Osteocyte (in vitro differentiated cells): ENCODE measurements at regions not wholly inside any gene's neighbourhood (a gene's known extent, or its start where the extent isn't known, plus 50 kb on each side); places are given as distances from the start of the nearest gene placed in this dataset.

Experiments
- DNase-seq: peaks from one replicate; pipeline ENCODE4 v3.0.0; 2021; ENCODE audit warnings: mixed read lengths; ENCODE audit not compliant: unreplicated experiment; ENCODE audit errors: extremely low spot score
- H3K27ac Mint-ChIP-seq: one replicate; pipeline ENCODE4 v1.8.0; 2021; ENCODE audit warnings: mild to moderate bottlenecking, mixed read lengths; ENCODE audit not compliant: unreplicated experiment
- H3K27me3 Mint-ChIP-seq: one replicate; pipeline ENCODE4 v1.8.0; 2021; ENCODE audit warnings: mixed read lengths; ENCODE audit not compliant: unreplicated experiment
- H3K36me3 Mint-ChIP-seq: one replicate; pipeline ENCODE4 v1.8.0; 2021; ENCODE audit warnings: mixed read lengths; ENCODE audit not compliant: unreplicated experiment
- H3K4me1 Mint-ChIP-seq: one replicate; pipeline ENCODE4 v1.8.0; 2021; ENCODE audit warnings: mixed read lengths; ENCODE audit not compliant: unreplicated experiment
- H3K4me3 Mint-ChIP-seq: one replicate; pipeline ENCODE4 v1.8.0; 2021; ENCODE audit warnings: mild to moderate bottlenecking, moderate library complexity, mixed read lengths; ENCODE audit not compliant: unreplicated experiment
- H3K9me3 Mint-ChIP-seq: one replicate; pipeline ENCODE4 v1.8.0; 2021; ENCODE audit warnings: mixed read lengths; ENCODE audit not compliant: unreplicated experiment
- TF ChIP-seq, protein P1 (sequence below): fragments of 200-600 bp; sonication (generic); IDR thresholded peaks from 2 replicates; pipeline ENCODE4 v1.5.0; 2021; ENCODE audit warnings: antibody characterized with exemption, mild to moderate bottlenecking, moderate library complexity

DNA sequence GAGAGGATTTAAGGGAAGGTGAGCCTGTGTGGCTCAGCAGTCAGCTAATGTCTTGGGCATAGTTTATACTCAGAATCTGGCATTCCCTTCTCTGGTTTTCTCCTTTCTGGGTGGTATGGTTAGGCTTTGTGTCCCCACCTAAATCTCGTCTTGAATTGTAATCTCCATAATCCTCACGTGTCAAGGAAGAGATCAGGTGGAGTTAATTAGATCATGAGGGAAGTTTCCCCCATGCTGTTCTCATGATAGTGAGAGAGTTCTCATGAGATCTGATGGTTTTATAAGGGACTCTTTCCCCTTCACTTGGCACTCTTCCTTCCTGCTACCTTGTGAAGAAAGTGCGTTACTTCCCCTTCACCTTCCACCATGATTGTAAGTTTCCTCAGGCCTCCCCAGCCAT, 169.8 kb upstream of the PELI2 start:
- no peak overlapping the region for H3K4me3 Mint-ChIP-seq
- TF ChIP-seq, protein P1, sequence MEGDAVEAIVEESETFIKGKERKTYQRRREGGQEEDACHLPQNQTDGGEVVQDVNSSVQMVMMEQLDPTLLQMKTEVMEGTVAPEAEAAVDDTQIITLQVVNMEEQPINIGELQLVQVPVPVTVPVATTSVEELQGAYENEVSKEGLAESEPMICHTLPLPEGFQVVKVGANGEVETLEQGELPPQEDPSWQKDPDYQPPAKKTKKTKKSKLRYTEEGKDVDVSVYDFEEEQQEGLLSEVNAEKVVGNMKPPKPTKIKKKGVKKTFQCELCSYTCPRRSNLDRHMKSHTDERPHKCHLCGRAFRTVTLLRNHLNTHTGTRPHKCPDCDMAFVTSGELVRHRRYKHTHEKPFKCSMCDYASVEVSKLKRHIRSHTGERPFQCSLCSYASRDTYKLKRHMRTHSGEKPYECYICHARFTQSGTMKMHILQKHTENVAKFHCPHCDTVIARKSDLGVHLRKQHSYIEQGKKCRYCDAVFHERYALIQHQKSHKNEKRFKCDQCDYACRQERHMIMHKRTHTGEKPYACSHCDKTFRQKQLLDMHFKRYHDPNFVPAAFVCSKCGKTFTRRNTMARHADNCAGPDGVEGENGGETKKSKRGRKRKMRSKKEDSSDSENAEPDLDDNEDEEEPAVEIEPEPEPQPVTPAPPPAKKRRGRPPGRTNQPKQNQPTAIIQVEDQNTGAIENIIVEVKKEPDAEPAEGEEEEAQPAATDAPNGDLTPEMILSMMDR, result no peak
- H3K9me3 Mint-ChIP-seq, result no peaks in the 10 kb centered on the region
- H3K36me3 Mint-ChIP-seq, result no peaks in the 10 kb centered on the region
- H3K27me3 Mint-ChIP-seq, result peaks cover 2% of the 10 kb centered on the region
- H3K27ac Mint-ChIP-seq, result no peak overlapping the region
- H3K4me1 Mint-ChIP-seq, result peaks cover 6% of the 10 kb centered on the region
- DNase-seq, result no peak

DNA sequence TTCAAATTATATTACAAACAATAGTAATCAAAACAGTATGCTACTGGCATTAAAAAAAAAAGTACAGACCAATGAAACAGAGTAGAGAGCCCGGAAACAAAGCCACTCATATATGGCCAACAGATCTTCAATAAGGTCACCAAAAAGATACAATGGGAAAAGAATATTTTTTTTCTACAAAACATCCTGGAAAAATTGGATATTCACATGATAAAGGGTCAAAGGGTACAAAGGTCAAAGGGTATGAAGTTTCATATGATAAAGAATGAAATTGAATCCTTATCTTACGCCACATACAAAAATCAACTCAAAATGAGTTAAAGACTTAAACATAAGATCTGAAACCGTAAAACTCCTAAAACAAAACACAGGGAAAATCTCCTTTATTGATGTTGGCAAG, 168.5 kb upstream of the PELI2 start:
- Mint-ChIP-seq H3K27me3 (peaks cover 6% of the 10 kb centered on the region), H3K4me1 (peaks cover 6% of the 10 kb centered on the region), H3K9me3 (no peaks in the 10 kb centered on the region), H3K36me3 (no peaks in the 10 kb centered on the region), H3K4me3 (no peak overlapping the region), H3K27ac (no peak overlapping the region)
- TF ChIP-seq, protein P1, result no peak
- no peak for DNase-seq

DNA sequence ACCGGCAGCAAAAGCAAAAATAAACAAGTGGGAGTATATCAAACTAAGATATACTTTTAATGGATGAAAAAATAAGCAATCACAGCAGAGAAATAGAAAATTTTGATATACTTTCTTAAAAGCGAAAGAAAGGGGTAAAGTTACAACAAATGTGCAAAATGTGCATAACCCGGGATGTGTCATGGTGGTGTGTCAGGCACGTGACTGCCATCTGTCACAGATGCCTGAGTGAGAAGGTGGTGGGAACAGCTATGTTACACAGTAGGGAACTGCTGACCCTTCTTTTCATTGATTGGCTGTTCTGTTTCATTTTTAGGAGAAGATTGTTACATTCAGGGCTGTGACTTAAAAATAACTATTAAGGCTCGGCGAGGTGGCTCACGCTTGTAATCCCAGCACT, 168.1 kb upstream of the PELI2 start:
- H3K9me3 Mint-ChIP-seq, result no peaks in the 10 kb centered on the region
- H3K4me3 Mint-ChIP-seq, result no peak overlapping the region
- peaks cover 6% of the 10 kb centered on the region for H3K4me1 Mint-ChIP-seq
- TF ChIP-seq, protein P1, result no peak
- H3K36me3 Mint-ChIP-seq, result no peaks in the 10 kb centered on the region
- no peak for DNase-seq
- H3K27me3 Mint-ChIP-seq, result peaks cover 6% of the 10 kb centered on the region
- no peak overlapping the region for H3K27ac Mint-ChIP-seq

DNA sequence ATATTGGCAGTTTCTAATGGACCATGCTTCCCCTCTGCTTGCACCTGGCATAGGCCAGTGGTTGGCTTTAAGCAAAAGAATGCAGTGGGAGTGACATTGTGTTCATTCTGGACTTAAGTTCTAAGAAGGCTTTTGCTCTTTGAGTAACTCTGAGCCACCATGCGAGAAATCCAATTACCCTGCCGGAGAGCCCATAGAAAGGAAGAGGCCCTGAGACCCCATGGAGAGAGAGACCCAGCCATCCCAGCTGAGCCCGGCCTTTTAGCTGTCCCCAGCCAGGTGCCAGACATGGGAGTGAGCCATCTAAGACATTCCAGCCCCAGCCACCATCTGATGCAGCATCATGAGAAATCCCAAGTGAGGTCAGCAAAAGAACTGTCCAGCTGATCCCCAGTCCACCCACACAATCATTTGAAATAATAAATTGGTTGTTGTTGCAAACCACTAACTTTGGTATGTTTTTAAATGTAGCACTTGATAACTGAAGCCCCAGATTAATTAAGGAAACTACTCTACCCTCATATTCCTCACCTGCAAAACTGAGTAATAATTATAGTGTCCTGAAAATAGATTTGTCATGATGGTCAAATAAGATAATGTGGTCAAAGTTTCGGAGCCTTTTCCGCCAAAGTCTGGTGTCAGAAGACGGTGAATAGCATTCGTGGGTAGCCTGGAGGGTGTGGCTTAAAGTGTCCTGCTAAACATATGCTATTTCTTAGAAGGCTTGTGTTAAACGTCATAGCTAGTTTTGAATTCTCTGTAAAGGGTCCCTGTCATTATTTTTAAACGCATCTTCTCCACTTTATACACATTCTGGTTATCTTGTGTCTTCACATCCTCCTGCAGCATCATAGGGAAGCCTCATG, 166.6 kb upstream of the PELI2 start:
- Mint-ChIP-seq H3K27ac (no peak overlapping the region), H3K9me3 (no peaks in the 10 kb centered on the region), H3K36me3 (no peaks in the 10 kb centered on the region), H3K4me1 (peaks cover 6% of the 10 kb centered on the region), H3K4me3 (no peak overlapping the region), H3K27me3 (peaks cover 8% of the 10 kb centered on the region)
- DNase-seq, result no peak
- TF ChIP-seq, protein P1, result no peak

DNA sequence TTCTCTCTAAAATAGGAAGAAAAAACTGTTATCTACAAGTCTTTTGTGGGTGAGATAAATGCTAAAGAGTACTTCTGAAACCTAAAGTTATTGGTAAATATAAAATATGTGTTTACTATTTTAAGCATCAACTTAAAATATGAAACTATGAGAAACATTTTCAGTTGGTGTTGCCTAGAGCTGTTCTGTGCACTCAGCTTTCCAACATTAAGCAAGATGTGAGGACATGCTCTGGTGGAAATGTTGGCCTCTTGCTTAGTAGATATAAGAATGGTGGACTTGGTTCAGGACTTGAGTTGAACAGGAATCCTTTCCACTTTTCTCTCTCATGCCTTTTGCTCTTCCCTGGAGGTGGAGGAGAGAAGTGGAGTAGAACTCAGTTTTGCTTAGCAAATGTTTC, 164.1 kb upstream of the PELI2 start:
- H3K27me3 Mint-ChIP-seq, result peaks cover 25% of the 10 kb centered on the region
- no peak overlapping the region for H3K27ac Mint-ChIP-seq
- H3K9me3 Mint-ChIP-seq, result no peaks in the 10 kb centered on the region
- H3K36me3 Mint-ChIP-seq, result no peaks in the 10 kb centered on the region
- H3K4me1 Mint-ChIP-seq, result peaks cover 6% of the 10 kb centered on the region
- H3K4me3 Mint-ChIP-seq, result no peak overlapping the region
- DNase-seq, result no peak
- TF ChIP-seq, protein P1, result no peak
